ENCODE measurements at regions not wholly inside any gene's neighbourhood (a gene's known extent, or its start where the extent isn't known, plus 50 kb on each side); places are given as distances from the start of the nearest gene placed in this dataset.

DNA sequence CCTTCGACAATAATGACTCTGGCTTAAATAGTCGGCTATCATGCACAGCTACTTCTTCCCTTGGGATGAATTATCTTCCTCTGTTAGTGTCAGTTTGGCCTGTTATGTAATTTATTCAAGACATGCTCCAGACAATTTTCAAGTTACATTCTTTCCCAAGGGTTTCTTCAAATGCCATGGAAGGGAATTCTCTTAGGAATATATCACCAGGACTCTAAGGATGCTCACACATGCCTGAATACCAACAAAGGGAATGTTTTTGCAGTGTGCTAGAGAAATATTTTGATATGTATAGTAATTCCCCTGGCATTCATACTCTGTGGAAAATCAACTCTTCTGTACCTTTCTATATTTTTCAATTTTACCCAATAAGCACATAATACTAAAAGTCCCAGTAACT lies 286.0 kb upstream of the KYNU start (continued):
- TF ChIP-seq, protein P1, sequence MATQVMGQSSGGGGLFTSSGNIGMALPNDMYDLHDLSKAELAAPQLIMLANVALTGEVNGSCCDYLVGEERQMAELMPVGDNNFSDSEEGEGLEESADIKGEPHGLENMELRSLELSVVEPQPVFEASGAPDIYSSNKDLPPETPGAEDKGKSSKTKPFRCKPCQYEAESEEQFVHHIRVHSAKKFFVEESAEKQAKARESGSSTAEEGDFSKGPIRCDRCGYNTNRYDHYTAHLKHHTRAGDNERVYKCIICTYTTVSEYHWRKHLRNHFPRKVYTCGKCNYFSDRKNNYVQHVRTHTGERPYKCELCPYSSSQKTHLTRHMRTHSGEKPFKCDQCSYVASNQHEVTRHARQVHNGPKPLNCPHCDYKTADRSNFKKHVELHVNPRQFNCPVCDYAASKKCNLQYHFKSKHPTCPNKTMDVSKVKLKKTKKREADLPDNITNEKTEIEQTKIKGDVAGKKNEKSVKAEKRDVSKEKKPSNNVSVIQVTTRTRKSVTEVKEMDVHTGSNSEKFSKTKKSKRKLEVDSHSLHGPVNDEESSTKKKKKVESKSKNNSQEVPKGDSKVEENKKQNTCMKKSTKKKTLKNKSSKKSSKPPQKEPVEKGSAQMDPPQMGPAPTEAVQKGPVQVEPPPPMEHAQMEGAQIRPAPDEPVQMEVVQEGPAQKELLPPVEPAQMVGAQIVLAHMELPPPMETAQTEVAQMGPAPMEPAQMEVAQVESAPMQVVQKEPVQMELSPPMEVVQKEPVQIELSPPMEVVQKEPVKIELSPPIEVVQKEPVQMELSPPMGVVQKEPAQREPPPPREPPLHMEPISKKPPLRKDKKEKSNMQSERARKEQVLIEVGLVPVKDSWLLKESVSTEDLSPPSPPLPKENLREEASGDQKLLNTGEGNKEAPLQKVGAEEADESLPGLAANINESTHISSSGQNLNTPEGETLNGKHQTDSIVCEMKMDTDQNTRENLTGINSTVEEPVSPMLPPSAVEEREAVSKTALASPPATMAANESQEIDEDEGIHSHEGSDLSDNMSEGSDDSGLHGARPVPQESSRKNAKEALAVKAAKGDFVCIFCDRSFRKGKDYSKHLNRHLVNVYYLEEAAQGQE (IDR thresholded peaks at IDR 0.05; ENCODE audit: low read depth, low read length): no peak
- TF ChIP-seq TAF1 (IDR thresholded peaks at IDR 0.05; ENCODE audit: borderline replicate concordance, low read depth, low read length): no peak
- no peak for TF ChIP-seq RXRA (IDR thresholded peaks at IDR 0.05; ENCODE audit: borderline replicate concordance, low read depth)
- no peak for TF ChIP-seq FOXM1 (IDR thresholded peaks at IDR 0.05; ENCODE audit: low read depth)

DNA sequence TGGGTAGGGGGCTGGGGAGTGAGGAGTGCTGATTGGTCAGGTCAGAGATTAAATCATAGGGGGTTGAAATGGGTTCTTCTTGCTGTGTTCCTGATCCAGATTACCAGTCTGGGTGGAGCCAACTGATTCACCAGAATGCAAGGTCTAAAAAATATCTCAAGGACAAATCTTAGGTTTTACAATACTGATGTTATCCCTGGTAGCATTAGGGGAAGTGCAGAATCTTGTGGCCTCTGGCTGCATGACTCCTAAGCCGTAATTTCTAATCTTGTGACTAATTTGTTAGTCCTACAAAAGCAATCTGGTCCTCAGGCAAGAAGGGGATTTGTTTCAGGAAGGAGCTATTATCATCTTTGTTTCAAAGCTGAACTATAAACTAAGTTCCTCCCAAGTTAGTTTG lies 289.2 kb upstream of the KYNU start:
- Histone ChIP-seq H3K36me3 (replicated peaks in 1 of 2; ENCODE audit: control insufficient read depth in 1 of 2, insufficient read depth in 2 of 2, low read length in 1 of 2) (no peaks in the 10 kb centered on the region), H3K27me3 (ENCODE audit: insufficient read depth) (no peaks in the 10 kb centered on the region), H3K4me3 (ENCODE audit: low read depth in 2 of 2, low read length in 1 of 2) (no peak overlapping the region), H3K79me2 (ENCODE audit: insufficient read depth) (no peaks in the 10 kb centered on the region), H3K9me3 (no peaks in the 10 kb centered on the region), H3F3A (replicated peaks; ENCODE audit: insufficient read depth) (no peaks in the 10 kb centered on the region), H3K9ac (no peak overlapping the region), H3K27ac (ENCODE audit: low read depth in 2 of 2, low read length in 1 of 2) (no peak overlapping the region), H3K4me2 (no peak overlapping the region), H3K4me1 (ENCODE audit: control insufficient read depth in 1 of 2, insufficient read depth in 2 of 2, low read depth in 1 of 2, low read length in 1 of 2) (peaks cover 3 to 4% of the 10 kb centered on the region in 2 experiments; a peak in 2 of 4 replicates), H4K20me1 (ENCODE audit: insufficient read depth) (no peaks in the 10 kb centered on the region), H3K9me2 (no peaks in the 10 kb centered on the region), H2AFZ (ENCODE audit: low read depth) (no peak overlapping the region)
- TF ChIP-seq RXRA (IDR thresholded peaks at IDR 0.05; ENCODE audit: borderline replicate concordance, low read depth): no peak
- TF ChIP-seq TAF1 (IDR thresholded peaks at IDR 0.05; ENCODE audit: borderline replicate concordance, low read depth, low read length): no peak
- no peak for TF ChIP-seq NRF1 (IDR thresholded peaks at IDR 0.05; ENCODE audit: low read depth, low read length)
- no peak for TF ChIP-seq JUND (IDR thresholded peaks at IDR 0.05)
- no peak for TF ChIP-seq MEF2A (IDR thresholded peaks at IDR 0.05; ENCODE audit: borderline replicate concordance, low read depth)
- TF ChIP-seq RCOR1 (IDR thresholded peaks at IDR 0.05; ENCODE audit: low read length): no peak
- TF ChIP-seq, protein P2, sequence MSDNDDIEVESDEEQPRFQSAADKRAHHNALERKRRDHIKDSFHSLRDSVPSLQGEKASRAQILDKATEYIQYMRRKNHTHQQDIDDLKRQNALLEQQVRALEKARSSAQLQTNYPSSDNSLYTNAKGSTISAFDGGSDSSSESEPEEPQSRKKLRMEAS (IDR thresholded peaks at IDR 0.05; ENCODE audit: low read depth): no peak
- WGBS (ENCODE audit: low lambda C conversion rate): 100% methylated on average over 1 of the region's 1 CpG
- POLR2A ChIA-PET: no interaction called here
- CTCF ChIA-PET: no interaction called here
- no peak for DNase-seq

DNA sequence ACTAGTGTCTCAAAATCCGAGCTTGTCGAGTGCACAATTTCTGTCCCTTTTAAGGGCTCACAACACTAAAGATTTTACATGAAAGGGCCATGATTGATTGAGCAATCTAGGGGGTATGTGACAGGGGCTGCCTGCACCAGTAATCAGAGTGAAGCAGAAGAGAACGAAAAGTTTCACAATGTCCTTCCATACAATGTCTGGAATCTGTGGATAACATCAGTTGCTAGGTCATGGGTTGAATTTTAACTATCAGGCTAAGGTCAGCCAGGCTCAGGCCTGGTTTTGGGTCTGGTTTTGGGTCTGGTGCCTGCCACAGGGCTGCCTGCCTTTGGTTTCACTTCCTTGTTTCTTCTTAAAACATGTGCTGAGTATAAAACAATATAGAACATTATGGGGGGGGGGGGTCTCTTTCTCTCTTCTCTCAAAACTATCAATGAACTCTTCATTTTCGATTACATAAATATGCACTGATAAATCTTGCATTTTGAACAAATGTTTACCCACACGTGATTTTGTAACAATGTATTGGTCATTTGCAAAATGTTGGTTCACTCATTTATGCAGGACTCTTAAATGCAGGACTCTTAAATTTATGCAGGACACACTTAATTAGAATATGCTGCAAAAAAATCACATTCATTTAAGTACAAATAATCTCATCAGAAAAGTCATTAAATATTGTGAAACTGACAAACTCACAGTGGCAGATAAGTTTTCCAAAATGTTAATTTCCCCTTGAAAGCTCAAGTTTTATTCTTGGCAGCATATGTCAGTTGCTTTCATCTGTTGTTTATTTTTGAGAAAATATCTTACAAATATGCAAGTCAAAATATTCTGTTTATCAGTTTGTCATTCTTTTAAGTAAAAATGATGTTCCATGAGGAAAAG lies 290.5 kb upstream of the KYNU start:
- POLR2A ChIA-PET: no interaction called here
- Histone ChIP-seq H4K20me1 (ENCODE audit: insufficient read depth) (no peaks in the 10 kb centered on the region), H3K9me2 (no peaks in the 10 kb centered on the region), H2AFZ (ENCODE audit: low read depth) (no peak overlapping the region), H3K9me3 (no peaks in the 10 kb centered on the region), H3K79me2 (ENCODE audit: insufficient read depth) (no peaks in the 10 kb centered on the region), H3K4me3 (ENCODE audit: low read depth in 2 of 2, low read length in 1 of 2) (no peak overlapping the region), H3K4me1 (ENCODE audit: control insufficient read depth in 1 of 2, insufficient read depth in 2 of 2, low read depth in 1 of 2, low read length in 1 of 2) (peaks cover 3 to 4% of the 10 kb centered on the region in 2 experiments; a peak in 2 of 4 replicates), H3K9ac (no peak overlapping the region), H3K27me3 (ENCODE audit: insufficient read depth) (no peaks in the 10 kb centered on the region), H3K36me3 (replicated peaks in 1 of 2; ENCODE audit: control insufficient read depth in 1 of 2, insufficient read depth in 2 of 2, low read length in 1 of 2) (no peaks in the 10 kb centered on the region), H3K27ac (ENCODE audit: low read depth in 2 of 2, low read length in 1 of 2) (no peak overlapping the region), H3K4me2 (no peak overlapping the region), H3F3A (replicated peaks; ENCODE audit: insufficient read depth) (no peaks in the 10 kb centered on the region)
- 56% methylated on average over 5 of the region's 5 CpGs for WGBS (ENCODE audit: low lambda C conversion rate)
- DNase-seq: no peak
- CTCF ChIA-PET: interaction anchor here (1.4 kb wide), 1 partner anchor 17 kb away, joined by 4 read pairs; no protein-coding TSS in a partner anchor
- no peak for TF ChIP-seq RCOR1 (IDR thresholded peaks at IDR 0.05; ENCODE audit: low read length)
- no peak for TF ChIP-seq MXI1 (IDR thresholded peaks at IDR 0.05; ENCODE audit: low read depth, low read length)
- TF ChIP-seq GATA2 (CRISPR knock-in tag; IDR thresholded peaks at IDR 0.05): peak; percentile 24; the same call in 1 of the 2 replicates
- no peak for TF ChIP-seq TCF12 (IDR thresholded peaks at IDR 0.05)
